ENCODE measurements at regions not wholly inside any gene's neighbourhood (a gene's known extent, or its start where the extent isn't known, plus 50 kb on each side); places are given as distances from the start of the nearest gene placed in this dataset.

GRCh38 chr1:193850745-193851144, 664.3 kb upstream of the B3GALT2 start:
- H3K27me3 Mint-ChIP-seq (ENCODE audit: low read depth in 2 of 2): no peaks in the 10 kb centered on the region
- Histone ChIP-seq H3K36me3 (ENCODE audit: control insufficient read depth, insufficient read depth, low read length) (no peaks in the 10 kb centered on the region), H3K27me3 (ENCODE audit: control insufficient read depth, insufficient read depth, low read length) (no peaks in the 10 kb centered on the region), H3K9me3 (ENCODE audit: control insufficient read depth, insufficient read depth, low read length) (no peaks in the 10 kb centered on the region), H3K4me3 (ENCODE audit: low read length) (no peak overlapping the region), H3K27ac (ENCODE audit: low read length) (no peak overlapping the region), H3K4me1 (ENCODE audit: control insufficient read depth, insufficient read depth, low read length) (no peaks in the 10 kb centered on the region)
- intact Hi-C loops (cut with micrococcal nuclease): no loop called here
- DNase-seq (no peak), ATAC-seq (no peak)
- H3K36me3 Mint-ChIP-seq: no peaks in the 10 kb centered on the region
- TF ChIP-seq CTCF (IDR thresholded peaks at IDR 0.05): no peak
- WGBS (ENCODE audit: insufficient coverage): 75% methylated on average over 2 of the region's 2 CpGs
- peaks cover 0 to 4% of the 10 kb centered on the region in 2 donors for H3K9me3 Mint-ChIP-seq
- no peak overlapping the region for H3K27ac Mint-ChIP-seq
- H3K4me3 Mint-ChIP-seq: no peak overlapping the region
- H3K4me1 Mint-ChIP-seq: no peaks in the 10 kb centered on the region

- H3K27me3 ChIP-seq (ENCODE audit: control insufficient read depth, insufficient read depth, low read length): no peaks in the 10 kb centered on the region
- no peak overlapping the region for H3K27ac Mint-ChIP-seq
- H3K36me3 ChIP-seq (ENCODE audit: control insufficient read depth, insufficient read depth, low read length): no peaks in the 10 kb centered on the region
- intact Hi-C loops (cut with micrococcal nuclease): no loop called here
- H3K4me3 Mint-ChIP-seq: no peak overlapping the region
- H3K27me3 Mint-ChIP-seq (ENCODE audit: low read depth in 2 of 2): no peaks in the 10 kb centered on the region
- no peak overlapping the region for H3K4me3 ChIP-seq (ENCODE audit: low read length)
- H3K4me1 ChIP-seq (ENCODE audit: control insufficient read depth, insufficient read depth, low read length): no peaks in the 10 kb centered on the region
- TF ChIP-seq CTCF (IDR thresholded peaks at IDR 0.05): no peak
- H3K4me1 Mint-ChIP-seq: no peaks in the 10 kb centered on the region
- no peaks in the 10 kb centered on the region for H3K36me3 Mint-ChIP-seq
- no peak for ATAC-seq
- DNase-seq: no peak
- H3K9me3 Mint-ChIP-seq: peaks cover 3 to 8% of the 10 kb centered on the region in 2 donors
- WGBS (ENCODE audit: insufficient coverage): 100% methylated on average over 2 of the region's 2 CpGs
- no peaks in the 10 kb centered on the region for H3K9me3 ChIP-seq (ENCODE audit: control insufficient read depth, insufficient read depth, low read length)
- no peak overlapping the region for H3K27ac ChIP-seq (ENCODE audit: low read length)
These were observed 660.6 kb upstream of the B3GALT2 start for GRCh38 chr1:193846876-193847604.

GRCh38 chr1:193846411-193846810, 660.0 kb upstream of the B3GALT2 start:
- Histone ChIP-seq H3K27me3 (ENCODE audit: control insufficient read depth, insufficient read depth, low read length) (no peaks in the 10 kb centered on the region), H3K36me3 (ENCODE audit: control insufficient read depth, insufficient read depth, low read length) (no peaks in the 10 kb centered on the region), H3K4me1 (ENCODE audit: control insufficient read depth, insufficient read depth, low read length) (no peaks in the 10 kb centered on the region), H3K4me3 (ENCODE audit: low read length) (no peak overlapping the region), H3K9me3 (ENCODE audit: control insufficient read depth, insufficient read depth, low read length) (no peaks in the 10 kb centered on the region), H3K27ac (ENCODE audit: low read length) (no peak overlapping the region)
- Mint-ChIP-seq H3K4me3 (no peak overlapping the region), H3K27ac (no peak overlapping the region), H3K9me3 (peaks cover 3 to 10% of the 10 kb centered on the region in 2 donors), H3K27me3 (ENCODE audit: low read depth in 2 of 2) (no peaks in the 10 kb centered on the region), H3K36me3 (no peaks in the 10 kb centered on the region), H3K4me1 (no peaks in the 10 kb centered on the region)
- TF ChIP-seq CTCF (IDR thresholded peaks at IDR 0.05): no peak
- ATAC-seq: no peak
- intact Hi-C loops (cut with micrococcal nuclease): no loop called here
- no peak for DNase-seq
- WGBS (ENCODE audit: insufficient coverage): 100% methylated on average over 1 of the region's 3 CpGs

- H3K36me3 ChIP-seq (ENCODE audit: control insufficient read depth, insufficient read depth, low read length): no peaks in the 10 kb centered on the region
- no peaks in the 10 kb centered on the region for H3K27me3 ChIP-seq (ENCODE audit: control insufficient read depth, insufficient read depth, low read length)
- H3K4me3 ChIP-seq (ENCODE audit: low read length): no peak overlapping the region
- no peak overlapping the region for H3K27ac ChIP-seq (ENCODE audit: low read length)
- H3K9me3 ChIP-seq (ENCODE audit: control insufficient read depth, insufficient read depth, low read length): no peaks in the 10 kb centered on the region
- Mint-ChIP-seq H3K36me3 (no peaks in the 10 kb centered on the region), H3K27me3 (ENCODE audit: low read depth in 2 of 2) (no peaks in the 10 kb centered on the region), H3K4me3 (no peak overlapping the region), H3K4me1 (no peaks in the 10 kb centered on the region), H3K9me3 (peaks cover 5 to 8% of the 10 kb centered on the region in 2 donors), H3K27ac (no peak overlapping the region)
- DNase-seq (no peak), ATAC-seq (no peak)
- H3K4me1 ChIP-seq (ENCODE audit: control insufficient read depth, insufficient read depth, low read length): no peaks in the 10 kb centered on the region
- WGBS (ENCODE audit: insufficient coverage): no CpG with 5 or more reads among the region's 2 CpGs
- no peak for TF ChIP-seq CTCF (IDR thresholded peaks at IDR 0.05)
- intact Hi-C loops (cut with micrococcal nuclease): no loop called here
These were observed 655.4 kb upstream of the B3GALT2 start for GRCh38 chr1:193841857-193842256.

Measured in natural killer cell (primary cell).